Osteocyte (in vitro differentiated cells): ENCODE measurements at regions not wholly inside any gene's neighbourhood (a gene's known extent, or its start where the extent isn't known, plus 50 kb on each side); places are given as distances from the start of the nearest gene placed in this dataset.
"Not testable (repeated sequence)": the region's sequence is repeated elsewhere in the genome, so short reads cannot be mapped to it uniquely, and the experiment has no call there.

Experiments used
- DNase-seq: peaks from one replicate; pipeline ENCODE4 v3.0.0; 2021; ENCODE audit warnings: mixed read lengths; ENCODE audit not compliant: unreplicated experiment; ENCODE audit errors: extremely low spot score
- H3K27ac Mint-ChIP-seq: one replicate; pipeline ENCODE4 v1.8.0; 2021; ENCODE audit warnings: mild to moderate bottlenecking, mixed read lengths; ENCODE audit not compliant: unreplicated experiment
- H3K27me3 Mint-ChIP-seq: one replicate; pipeline ENCODE4 v1.8.0; 2021; ENCODE audit warnings: mixed read lengths; ENCODE audit not compliant: unreplicated experiment
- H3K36me3 Mint-ChIP-seq: one replicate; pipeline ENCODE4 v1.8.0; 2021; ENCODE audit warnings: mixed read lengths; ENCODE audit not compliant: unreplicated experiment
- H3K4me1 Mint-ChIP-seq: one replicate; pipeline ENCODE4 v1.8.0; 2021; ENCODE audit warnings: mixed read lengths; ENCODE audit not compliant: unreplicated experiment
- H3K4me3 Mint-ChIP-seq: one replicate; pipeline ENCODE4 v1.8.0; 2021; ENCODE audit warnings: mild to moderate bottlenecking, moderate library complexity, mixed read lengths; ENCODE audit not compliant: unreplicated experiment
- H3K9me3 Mint-ChIP-seq: one replicate; pipeline ENCODE4 v1.8.0; 2021; ENCODE audit warnings: mixed read lengths; ENCODE audit not compliant: unreplicated experiment
- CTCF ChIP-seq: fragments of 200-600 bp; sonication (generic); IDR thresholded peaks from 2 replicates; pipeline ENCODE4 v1.5.0; 2021; ENCODE audit warnings: antibody characterized with exemption, mild to moderate bottlenecking, moderate library complexity

- Mint-ChIP-seq H3K4me1 (no peaks in the 10 kb centered on the region), H3K36me3 (no peaks in the 10 kb centered on the region), H3K27me3 (no peaks in the 10 kb centered on the region), H3K27ac (no peak overlapping the region), H3K4me3 (no peak overlapping the region), H3K9me3 (no peaks in the 10 kb centered on the region)
- DNase-seq: no peak
- TF ChIP-seq CTCF: no peak
These were observed 734.8 kb upstream of the CDH9 start for GRCh38 chr5:27773166-27773565.

- no peak for TF ChIP-seq CTCF
- Mint-ChIP-seq H3K9me3 (no peaks in the 10 kb centered on the region), H3K27me3 (no peaks in the 10 kb centered on the region), H3K4me3 (no peak overlapping the region), H3K27ac (no peak overlapping the region), H3K36me3 (no peaks in the 10 kb centered on the region), H3K4me1 (no peaks in the 10 kb centered on the region)
- DNase-seq: no peak
These were observed 731.5 kb upstream of the CDH9 start for GRCh38 chr5:27769748-27770402.

GRCh38 chr5:27748847-27749246 lies 710.5 kb upstream of the CDH9 start:
- H3K4me1 Mint-ChIP-seq: no peaks in the 10 kb centered on the region
- H3K36me3 Mint-ChIP-seq: no peaks in the 10 kb centered on the region
- H3K9me3 Mint-ChIP-seq: peaks cover 51% of the 10 kb centered on the region
- TF ChIP-seq CTCF: no peak
- H3K27me3 Mint-ChIP-seq: no peaks in the 10 kb centered on the region
- no peak for DNase-seq
- no peak overlapping the region for H3K4me3 Mint-ChIP-seq
- H3K27ac Mint-ChIP-seq: no peak overlapping the region

- H3K4me1 Mint-ChIP-seq, H3K27me3 Mint-ChIP-seq, H3K36me3 Mint-ChIP-seq, H3K4me3 Mint-ChIP-seq, H3K27ac Mint-ChIP-seq, DNase-seq: not testable (repeated sequence)
- peaks cover 28% of the 10 kb centered on the region for H3K9me3 Mint-ChIP-seq
These were observed 705.1 kb upstream of the CDH9 start for GRCh38 chr5:27743383-27743979.

GRCh38 chr5:27742805-27743204 lies 704.4 kb upstream of the CDH9 start:
- Mint-ChIP-seq H3K4me1 (no peaks in the 10 kb centered on the region), H3K4me3 (no peak overlapping the region), H3K9me3 (peaks cover 23% of the 10 kb centered on the region), H3K27ac (no peak overlapping the region), H3K36me3 (no peaks in the 10 kb centered on the region), H3K27me3 (peaks cover 4% of the 10 kb centered on the region)
- no peak for TF ChIP-seq CTCF
- DNase-seq: no peak
